Natural killer cell treated with Interleukin-12 subunit alpha and Interleukin-12 subunit beta and Interleukin-15 and Interleukin-18, amount 100 ng/mL, for 72 hours (primary cell): ENCODE measurements at regions not wholly inside any gene's neighbourhood (a gene's known extent, or its start where the extent isn't known, plus 50 kb on each side); places are given as distances from the start of the nearest gene placed in this dataset.

Source experiments
- ATAC-seq, 2 donors: fragments of 150-1000 bp; cut with Tn5 transposase in 1 of 2; sonication (Bioruptor Pico), chemical (Tn5 transposase) in 1 of 2; 2 replicates each; pipeline ENCODE4 v1.10.0; 2021
- DNase-seq: peaks from one replicate; pipeline ENCODE4 v3.0.0; 2022; ENCODE audit warnings: low spot score
- H3K27ac Mint-ChIP-seq, 2 donors: 1 replicate in 1 of 2; 2 replicates in 1 of 2; pipeline ENCODE4 v1.8.0; 2022; ENCODE audit warnings: mixed read lengths in 2 of 2, mild to moderate bottlenecking in 1 of 2, moderate library complexity in 1 of 2
- H3K27me3 Mint-ChIP-seq, 2 donors: 1 replicate in 1 of 2; 2 replicates in 1 of 2; pipeline ENCODE4 v1.8.0; 2022; ENCODE audit warnings: mixed read lengths in 2 of 2
- H3K36me3 Mint-ChIP-seq: one replicate; pipeline ENCODE4 v1.8.0; 2022; ENCODE audit warnings: mixed read lengths
- H3K4me1 Mint-ChIP-seq, 2 donors: 1 replicate in 1 of 2; 2 replicates in 1 of 2; pipeline ENCODE4 v1.8.0; 2022; ENCODE audit warnings: low read depth in 2 of 2, mixed read lengths in 2 of 2, mild to moderate bottlenecking in 1 of 2
- H3K4me3 Mint-ChIP-seq: one replicate; pipeline ENCODE4 v1.8.0; 2022; ENCODE audit warnings: mixed read lengths
- H3K9me3 Mint-ChIP-seq: 2 replicates; pipeline ENCODE4 v1.8.0; 2022; ENCODE audit warnings: mixed read lengths

DNA sequence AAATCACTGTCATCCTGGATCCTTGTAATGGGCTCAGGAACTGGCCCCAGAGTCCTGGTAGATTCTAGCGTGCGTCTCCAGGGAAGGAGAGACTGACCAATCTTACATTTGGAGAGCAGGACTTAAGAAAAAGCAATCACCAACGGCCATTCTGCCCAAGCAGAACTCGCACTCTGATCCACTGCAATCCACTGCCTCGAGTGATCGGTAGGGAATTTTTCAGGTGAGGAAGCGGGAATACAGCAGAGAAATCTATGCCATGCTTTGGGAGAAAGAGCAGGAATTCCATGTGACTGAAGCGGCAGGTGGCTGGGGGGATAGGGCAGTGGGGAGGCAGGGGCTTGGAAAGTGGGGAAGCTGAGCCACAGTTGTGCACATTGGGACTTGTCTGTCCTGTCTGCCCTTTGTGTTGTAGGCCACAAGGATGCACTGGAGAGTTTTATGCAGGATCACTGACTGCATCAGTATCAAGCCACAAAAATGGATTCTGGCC is 143.9 kb upstream of the HS3ST2 start:
- ATAC-seq (no peak), DNase-seq (no peak)
- Mint-ChIP-seq H3K27me3 (no peaks in the 10 kb centered on the region), H3K4me1 (no peaks in the 10 kb centered on the region), H3K9me3 (no peaks in the 10 kb centered on the region), H3K27ac (no peak overlapping the region), H3K36me3 (no peaks in the 10 kb centered on the region), H3K4me3 (no peak overlapping the region)

DNA sequence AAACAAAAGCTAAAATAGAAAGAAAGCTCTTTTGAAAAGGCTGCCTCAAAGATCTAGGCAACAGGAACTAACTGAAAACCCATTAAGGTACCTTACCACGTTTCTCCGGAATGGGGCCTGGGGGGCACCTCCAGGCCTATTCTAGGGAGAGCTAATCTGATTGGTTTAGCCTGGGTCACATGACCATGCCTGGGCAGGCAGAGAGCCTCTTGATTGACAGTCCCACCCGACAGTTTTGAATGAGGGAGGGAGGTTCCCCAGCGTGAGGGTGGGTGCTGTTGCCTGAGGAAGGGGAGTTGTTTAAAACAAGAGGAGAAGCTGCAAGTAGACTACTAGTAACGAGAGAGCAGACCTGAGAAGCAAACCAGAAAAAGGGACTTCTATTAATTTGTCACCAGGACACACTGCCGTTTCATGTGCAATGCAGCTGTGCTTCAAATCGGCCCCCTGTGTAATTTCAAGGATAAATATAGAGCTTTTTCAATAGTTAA is 143.4 kb upstream of the HS3ST2 start:
- H3K4me1 Mint-ChIP-seq = no peaks in the 10 kb centered on the region
- no peak overlapping the region for H3K27ac Mint-ChIP-seq
- H3K36me3 Mint-ChIP-seq = no peaks in the 10 kb centered on the region
- H3K4me3 Mint-ChIP-seq = no peak overlapping the region
- H3K9me3 Mint-ChIP-seq = no peaks in the 10 kb centered on the region
- ATAC-seq (peak in 1 of 2 donors; percentile 40), DNase-seq (no peak)
- no peaks in the 10 kb centered on the region for H3K27me3 Mint-ChIP-seq

DNA sequence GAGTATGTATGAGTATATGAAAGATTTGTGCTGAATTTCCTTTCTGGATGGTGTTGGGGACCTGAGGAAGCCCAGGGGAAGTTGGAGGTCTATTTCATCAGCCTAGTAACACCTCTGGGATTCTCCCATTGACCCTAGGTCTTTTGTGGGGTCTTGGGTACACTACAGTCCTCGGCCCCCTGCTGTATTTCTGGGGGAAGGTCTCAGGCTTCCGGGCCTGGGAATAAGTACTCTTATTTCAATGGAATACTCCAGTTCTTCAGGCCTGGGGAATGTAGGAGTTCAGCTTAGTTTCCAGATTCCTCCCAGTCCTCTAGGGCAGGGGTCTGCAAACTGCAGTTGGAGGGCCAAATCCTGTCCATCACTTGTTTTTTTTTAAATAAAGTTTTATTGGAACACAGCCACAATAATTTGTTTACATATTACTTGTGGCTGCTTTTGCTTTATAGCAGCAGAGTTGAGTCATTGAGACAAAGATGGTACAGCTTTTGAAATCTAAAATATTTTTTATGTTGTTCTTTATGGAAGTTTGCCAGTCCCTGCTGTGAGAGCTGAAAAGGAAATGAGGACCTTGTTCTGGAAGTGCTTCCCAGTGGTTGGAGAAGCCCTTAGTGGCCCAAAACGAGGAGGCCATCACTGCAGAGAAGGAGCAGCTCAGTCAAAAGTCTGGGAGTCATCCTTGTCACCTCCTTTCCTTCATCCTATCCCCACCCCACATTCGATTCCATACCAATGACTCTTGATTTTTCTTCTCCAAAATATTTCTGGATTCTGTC is 142.5 kb upstream of the HS3ST2 start:
- Mint-ChIP-seq H3K9me3 (no peaks in the 10 kb centered on the region), H3K36me3 (no peaks in the 10 kb centered on the region), H3K27ac (no peak overlapping the region), H3K4me3 (no peak overlapping the region), H3K27me3 (no peaks in the 10 kb centered on the region), H3K4me1 (no peaks in the 10 kb centered on the region)
- no peak for ATAC-seq
- DNase-seq = no peak

- no peak for DNase-seq
Observed at GRCh38 chr16:22672830-22673210, 141.1 kb upstream of the HS3ST2 start.

GRCh38 chr16:22673421-22673831 is 140.5 kb upstream of the HS3ST2 start:
- H3K4me1 Mint-ChIP-seq = no peaks in the 10 kb centered on the region
- H3K9me3 Mint-ChIP-seq = no peaks in the 10 kb centered on the region
- no peak for ATAC-seq
- H3K27ac Mint-ChIP-seq = no peak overlapping the region
- no peak for DNase-seq
- no peaks in the 10 kb centered on the region for H3K36me3 Mint-ChIP-seq
- no peaks in the 10 kb centered on the region for H3K27me3 Mint-ChIP-seq
- H3K4me3 Mint-ChIP-seq = no peak overlapping the region

More at GRCh38 chr16:22672830-22673210, 141.1 kb upstream of the HS3ST2 start:
- no peaks in the 10 kb centered on the region for H3K9me3 Mint-ChIP-seq
- H3K36me3 Mint-ChIP-seq = no peaks in the 10 kb centered on the region
- no peaks in the 10 kb centered on the region for H3K27me3 Mint-ChIP-seq
- H3K27ac Mint-ChIP-seq = no peak overlapping the region
- no peak overlapping the region for H3K4me3 Mint-ChIP-seq
- H3K4me1 Mint-ChIP-seq = no peaks in the 10 kb centered on the region
- no peak for ATAC-seq

- DNase-seq (no peak), ATAC-seq (peak in 1 of 2 donors; percentile 48)
- Mint-ChIP-seq H3K27me3 (no peaks in the 10 kb centered on the region), H3K4me3 (no peak overlapping the region), H3K27ac (no peak overlapping the region), H3K9me3 (no peaks in the 10 kb centered on the region), H3K4me1 (no peaks in the 10 kb centered on the region), H3K36me3 (no peaks in the 10 kb centered on the region)
Observed at GRCh38 chr16:22674832-22675191, 139.2 kb upstream of the HS3ST2 start.

DNA sequence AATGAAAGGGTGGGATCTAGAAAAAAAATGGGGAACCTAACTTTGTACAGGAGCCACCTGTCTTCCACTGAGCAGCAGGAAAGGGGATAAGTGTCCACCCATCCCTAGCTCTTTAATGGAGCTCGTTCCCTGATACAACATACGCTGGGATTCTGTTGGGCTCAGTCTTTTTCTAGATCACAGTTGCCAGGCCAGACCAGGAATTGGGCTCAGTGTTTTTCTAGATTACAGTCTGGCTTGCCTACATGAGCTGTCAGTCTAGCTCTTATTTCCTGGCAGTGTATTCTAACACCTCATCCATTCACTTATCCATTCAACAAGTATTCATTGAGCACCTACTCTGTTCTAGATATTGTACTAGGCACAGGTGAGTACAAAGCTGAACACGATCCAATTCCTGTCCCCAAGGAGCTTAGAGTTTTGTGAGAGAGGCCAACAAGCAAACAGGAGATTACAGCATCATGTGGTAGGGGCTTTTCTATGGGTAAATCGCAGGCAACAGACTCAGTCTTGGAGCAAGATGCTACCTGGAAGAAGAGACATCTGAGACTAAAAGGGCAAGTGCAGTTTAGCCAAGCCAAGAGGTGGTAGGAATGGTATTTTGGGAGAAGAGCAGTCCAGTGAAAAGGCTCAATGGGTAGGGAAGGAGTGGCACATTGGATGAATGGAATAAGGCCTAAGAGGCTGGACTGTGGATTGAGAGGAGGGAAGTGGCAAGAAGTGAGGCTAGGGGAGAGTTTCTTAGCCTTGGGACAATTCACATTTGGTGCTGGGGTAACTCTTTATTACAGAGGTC is 138.0 kb upstream of the HS3ST2 start:
- H3K9me3 Mint-ChIP-seq = no peaks in the 10 kb centered on the region

GRCh38 chr16:22677024-22677830 is 136.7 kb upstream of the HS3ST2 start:
- H3K4me3 Mint-ChIP-seq = no peak overlapping the region
- H3K27ac Mint-ChIP-seq = no peak overlapping the region
- DNase-seq (no peak), ATAC-seq (no peak)
- no peaks in the 10 kb centered on the region for H3K9me3 Mint-ChIP-seq
- H3K36me3 Mint-ChIP-seq = no peaks in the 10 kb centered on the region
- H3K27me3 Mint-ChIP-seq = peaks cover 0 to 3% of the 10 kb centered on the region in 2 donors
- no peaks in the 10 kb centered on the region for H3K4me1 Mint-ChIP-seq

More for the DNA sequence above, 138.0 kb upstream of the HS3ST2 start:
- Mint-ChIP-seq H3K4me1 (no peaks in the 10 kb centered on the region), H3K36me3 (no peaks in the 10 kb centered on the region), H3K27me3 (no peaks in the 10 kb centered on the region), H3K4me3 (no peak overlapping the region), H3K27ac (no peak overlapping the region)
- ATAC-seq (no peak), DNase-seq (no peak)

GRCh38 chr16:22678311-22678710 is 135.7 kb upstream of the HS3ST2 start:
- Mint-ChIP-seq H3K9me3 (no peaks in the 10 kb centered on the region), H3K4me1 (no peaks in the 10 kb centered on the region), H3K4me3 (no peak overlapping the region), H3K27me3 (peaks cover 0 to 3% of the 10 kb centered on the region in 2 donors), H3K27ac (no peak overlapping the region), H3K36me3 (no peaks in the 10 kb centered on the region)
- no peak for ATAC-seq
- no peak for DNase-seq

DNA sequence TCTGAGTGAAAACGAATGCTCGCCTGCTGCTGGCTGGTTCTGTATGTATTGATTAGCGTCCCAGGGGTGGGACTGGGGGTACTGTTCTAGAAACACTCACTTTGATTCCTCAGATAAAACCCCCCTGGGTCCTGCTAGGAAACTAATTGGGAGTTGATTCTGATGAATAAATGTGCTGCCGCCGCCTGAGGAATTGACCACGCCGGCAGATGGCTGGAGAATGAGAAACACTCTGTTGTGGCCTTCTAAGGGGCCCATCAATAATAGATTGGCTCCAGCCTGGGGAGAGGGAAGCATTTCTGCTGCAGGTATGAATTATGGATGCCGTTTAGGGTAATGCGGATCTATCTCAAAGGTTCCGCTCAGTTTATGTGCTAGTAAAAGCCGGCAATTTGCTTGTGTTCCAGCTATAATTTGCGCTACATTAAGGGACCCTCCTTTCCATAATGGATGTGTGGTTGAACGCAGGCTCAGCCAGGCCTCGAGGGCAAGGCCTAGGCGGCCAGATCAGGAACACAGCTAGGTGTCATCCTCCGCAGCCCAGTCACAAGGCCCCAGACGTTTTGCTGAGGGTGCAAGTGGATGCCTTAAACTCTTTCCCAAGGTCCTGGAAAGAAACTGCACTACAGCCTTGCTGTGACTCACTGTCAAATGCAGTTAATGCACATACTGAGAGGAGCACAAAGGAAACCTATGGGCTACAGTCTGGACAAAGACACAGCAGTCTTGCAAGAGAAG is 132.2 kb upstream of the HS3ST2 start:
- Mint-ChIP-seq H3K27ac (no peak overlapping the region), H3K9me3 (no peaks in the 10 kb centered on the region), H3K4me3 (no peak overlapping the region), H3K27me3 (peaks cover 0 to 5% of the 10 kb centered on the region in 2 donors), H3K4me1 (no peaks in the 10 kb centered on the region), H3K36me3 (no peaks in the 10 kb centered on the region)
- ATAC-seq (no peak), DNase-seq (no peak)

DNA sequence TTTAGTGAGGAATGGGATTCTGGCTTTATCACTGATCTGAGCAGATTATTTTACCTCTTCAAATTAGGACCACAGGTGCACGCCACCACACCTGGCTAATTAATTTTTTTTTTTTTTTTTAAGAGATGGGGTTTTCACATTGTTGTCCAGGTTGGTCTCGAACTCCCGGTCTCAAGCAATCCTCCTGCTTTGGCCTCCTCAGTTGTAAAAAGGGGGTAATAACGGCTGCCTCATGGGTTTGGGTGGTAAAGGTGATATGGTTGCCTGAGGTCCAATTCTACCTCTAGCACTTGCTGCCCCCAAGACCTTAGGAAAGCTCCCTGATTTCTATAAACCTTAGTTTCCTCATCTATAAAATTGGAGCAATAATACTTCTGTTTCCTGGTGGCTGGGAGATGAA is 130.7 kb upstream of the HS3ST2 start:
- no peak overlapping the region for H3K27ac Mint-ChIP-seq
- ATAC-seq (no peak), DNase-seq (no peak)
- H3K27me3 Mint-ChIP-seq = peaks cover 5% of the 10 kb centered on the region in 2 donors
- H3K4me1 Mint-ChIP-seq = no peaks in the 10 kb centered on the region
- no peaks in the 10 kb centered on the region for H3K9me3 Mint-ChIP-seq
- no peak overlapping the region for H3K4me3 Mint-ChIP-seq
- no peaks in the 10 kb centered on the region for H3K36me3 Mint-ChIP-seq

DNA sequence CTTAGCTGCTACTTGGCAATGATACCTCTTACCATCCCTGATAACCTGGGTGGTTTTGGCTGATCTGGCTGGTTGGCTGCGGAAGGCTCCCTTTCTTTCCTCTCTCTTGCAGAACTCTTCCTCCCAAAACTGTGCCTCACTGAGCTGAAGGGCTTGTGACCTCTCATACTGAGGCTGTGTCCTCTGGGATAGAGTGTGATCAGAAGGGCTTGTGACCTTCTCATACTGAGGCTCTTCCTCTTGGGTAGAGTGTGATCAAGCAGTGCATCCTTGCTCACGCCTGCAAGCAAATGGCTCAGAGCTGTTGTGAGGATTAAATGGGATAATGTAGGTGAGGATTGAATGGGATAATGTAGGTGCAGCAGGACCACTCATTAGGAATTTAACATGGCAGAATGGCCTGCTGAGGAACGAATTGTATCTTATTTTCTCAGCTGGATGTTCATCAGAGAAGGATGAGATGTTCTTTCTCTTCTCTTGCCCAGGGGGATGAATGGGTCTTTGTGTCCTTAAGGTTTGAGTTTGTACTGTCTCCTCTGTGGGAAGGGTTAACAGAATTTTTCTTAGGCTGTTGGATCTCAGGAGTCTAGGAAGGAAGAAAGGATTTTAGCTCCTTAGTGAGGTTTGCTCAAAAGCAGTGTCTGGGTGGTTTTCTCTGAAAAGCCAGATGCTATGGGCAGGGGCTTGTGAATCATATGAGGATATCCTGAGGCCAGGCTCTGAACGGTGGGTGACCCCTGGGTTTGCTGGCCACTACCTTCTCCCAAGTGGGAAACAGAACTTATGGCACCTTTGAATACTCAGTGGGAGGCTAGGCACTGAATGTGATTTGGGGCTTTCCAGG is 130.0 kb upstream of the HS3ST2 start:
- Mint-ChIP-seq H3K36me3 (no peaks in the 10 kb centered on the region), H3K27me3 (peaks cover 5% of the 10 kb centered on the region in 2 donors), H3K9me3 (no peaks in the 10 kb centered on the region), H3K4me3 (no peak overlapping the region), H3K27ac (no peak overlapping the region), H3K4me1 (no peaks in the 10 kb centered on the region)
- no peak for ATAC-seq
- DNase-seq = no peak
